Right lobe of liver (tissue), 6 donors: ENCODE measurements at regions not wholly inside any gene's neighbourhood (a gene's known extent, or its start where the extent isn't known, plus 50 kb on each side); places are given as distances from the start of the nearest gene placed in this dataset.

ENCODE experiments used
- ATAC-seq, 4 donors: fragments of 200-7000 bp; cut with Tn5 transposase; one replicate each; pipeline ENCODE4 v1.9.1; 2020; ENCODE audit warnings: mild to moderate bottlenecking in 4 of 4, moderate library complexity in 4 of 4
- DNase-seq, 3 donors: peaks; one replicate each; pipeline ENCODE4 v3.0.0-alpha.2; 2020
- H3K27ac ChIP-seq, 3 donors: fragments of 200-600 bp; one replicate each; pipeline ENCODE4 v1.8.0; 2022
- H3K27me3 ChIP-seq, 2 donors: fragments of 200-600 bp; one replicate each; pipeline ENCODE4 v1.8.0; 2022
- H3K36me3 ChIP-seq, 4 donors: fragments of 200-600 bp; sonication (generic) in 1 of 4; one replicate each; pipeline versions ENCODE4 v1.5.1 to v1.8.0; 2017 to 2022; ENCODE audit warnings: control low read depth in 1 of 4
- H3K4me1 ChIP-seq, 4 donors: fragments of 200-600 bp; sonication (generic) in 1 of 4; one replicate each; pipeline versions ENCODE4 v1.5.1 to v1.8.0; 2017 to 2022; ENCODE audit warnings: control low read depth in 1 of 4
- H3K4me3 ChIP-seq, 3 donors: fragments of 200-600 bp; one replicate each; pipeline ENCODE4 v1.8.0; 2022
- H3K9me3 ChIP-seq, 4 donors: fragments of 200-600 bp; sonication (generic) in 1 of 4; one replicate each; pipeline versions ENCODE4 v1.5.1 to v1.8.0; 2017 to 2022; ENCODE audit warnings: control low read depth in 1 of 4
- POLR2A ChIP-seq: fragments of 450-650 bp; IDR thresholded peaks from one replicate; pipeline ENCODE4 v1.6.1; 2017; ENCODE audit warnings: antibody characterized with exemption, mild to moderate bottlenecking
- WGBS: methylation state at CpG from one replicate; pipeline ENCODE4 v1.1.6; 2018; ENCODE audit warnings: low coverage, low lambda C conversion rate; ENCODE audit not compliant: insufficient coverage; ENCODE audit errors: missing lambda C conversion rate; 5-methylcytosine and 5-hydroxymethylcytosine counted together
- intact Hi-C, 2 donors: fragments of 100-400 bp; cut with DNase I; formaldehyde crosslinking; loops; one replicate each; pipeline versions ENCODE4 v1.11.2 to v1.14.1; 2022
- TF ChIP-seq, protein P1 (sequence below), 4 donors: fragments of 200-600 bp in 3 of 4; fragments of 450-650 bp in 1 of 4; IDR thresholded peaks; one replicate each; pipeline versions ENCODE4 v1.5.1 to v1.8.0; 2016 to 2022; ENCODE audit warnings: antibody characterized with exemption in 4 of 4, mild to moderate bottlenecking in 2 of 4
- donor health status: DM: no; HTN: yes; CAD: no.
- donor health status: DM: no; HTN: no; CAD: no.
- donor health status: DM: no; HTN: no; CAD: no.
- donor health status: DM: no; HTN: yes; CAD: no.
- donor health status: DM: no; HTN: yes; CAD: no.

GRCh38 chr13:73579574-73580274 lies 520.9 kb downstream of the KLF5 start:
- intact Hi-C loops: no loop called here

GRCh38 chr13:73578251-73578875 lies 519.6 kb downstream of the KLF5 start:
- 48% methylated on average over 6 of the region's 6 CpGs for WGBS
- no peak for DNase-seq

More at GRCh38 chr13:73579574-73580274, 520.9 kb downstream of the KLF5 start:
- Histone ChIP-seq H3K36me3 (no peaks in the 10 kb centered on the region), H3K27me3 (no peaks in the 10 kb centered on the region), H3K4me3 (no peak overlapping the region), H3K9me3 (no peaks in the 10 kb centered on the region), H3K27ac (no peak overlapping the region), H3K4me1 (peaks cover 0 to 4% (median 0%) of the 10 kb centered on the region in 4 donors)
- ATAC-seq (no peak), DNase-seq (no peak)
- WGBS: 72% methylated on average over 2 of the region's 2 CpGs
- TF ChIP-seq, protein P1, sequence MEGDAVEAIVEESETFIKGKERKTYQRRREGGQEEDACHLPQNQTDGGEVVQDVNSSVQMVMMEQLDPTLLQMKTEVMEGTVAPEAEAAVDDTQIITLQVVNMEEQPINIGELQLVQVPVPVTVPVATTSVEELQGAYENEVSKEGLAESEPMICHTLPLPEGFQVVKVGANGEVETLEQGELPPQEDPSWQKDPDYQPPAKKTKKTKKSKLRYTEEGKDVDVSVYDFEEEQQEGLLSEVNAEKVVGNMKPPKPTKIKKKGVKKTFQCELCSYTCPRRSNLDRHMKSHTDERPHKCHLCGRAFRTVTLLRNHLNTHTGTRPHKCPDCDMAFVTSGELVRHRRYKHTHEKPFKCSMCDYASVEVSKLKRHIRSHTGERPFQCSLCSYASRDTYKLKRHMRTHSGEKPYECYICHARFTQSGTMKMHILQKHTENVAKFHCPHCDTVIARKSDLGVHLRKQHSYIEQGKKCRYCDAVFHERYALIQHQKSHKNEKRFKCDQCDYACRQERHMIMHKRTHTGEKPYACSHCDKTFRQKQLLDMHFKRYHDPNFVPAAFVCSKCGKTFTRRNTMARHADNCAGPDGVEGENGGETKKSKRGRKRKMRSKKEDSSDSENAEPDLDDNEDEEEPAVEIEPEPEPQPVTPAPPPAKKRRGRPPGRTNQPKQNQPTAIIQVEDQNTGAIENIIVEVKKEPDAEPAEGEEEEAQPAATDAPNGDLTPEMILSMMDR (IDR thresholded peaks at IDR 0.05): no peak
- no peak for TF ChIP-seq POLR2A

GRCh38 chr13:73576291-73576690 lies 517.5 kb downstream of the KLF5 start:
- Histone ChIP-seq H3K27ac (no peak overlapping the region), H3K36me3 (no peaks in the 10 kb centered on the region), H3K27me3 (no peaks in the 10 kb centered on the region), H3K4me3 (no peak overlapping the region), H3K9me3 (no peaks in the 10 kb centered on the region), H3K4me1 (no peaks in the 10 kb centered on the region)
- no peak for DNase-seq
- WGBS: 77% methylated on average over 4 of the region's 4 CpGs
- no peak for TF ChIP-seq POLR2A
- TF ChIP-seq, protein P1 (IDR thresholded peaks at IDR 0.05): no peak
- intact Hi-C loops: no loop called here
- ATAC-seq: no peak

More at GRCh38 chr13:73578251-73578875, 519.6 kb downstream of the KLF5 start:
- Histone ChIP-seq H3K4me1 (peaks cover 0 to 4% (median 0%) of the 10 kb centered on the region in 4 donors), H3K4me3 (no peak overlapping the region), H3K27ac (no peak overlapping the region), H3K36me3 (no peaks in the 10 kb centered on the region), H3K27me3 (no peaks in the 10 kb centered on the region), H3K9me3 (no peaks in the 10 kb centered on the region)
- no peak for ATAC-seq
- no peak for TF ChIP-seq POLR2A
- TF ChIP-seq, protein P1 (IDR thresholded peaks at IDR 0.05): no peak
- intact Hi-C loops: no loop called here

DNA sequence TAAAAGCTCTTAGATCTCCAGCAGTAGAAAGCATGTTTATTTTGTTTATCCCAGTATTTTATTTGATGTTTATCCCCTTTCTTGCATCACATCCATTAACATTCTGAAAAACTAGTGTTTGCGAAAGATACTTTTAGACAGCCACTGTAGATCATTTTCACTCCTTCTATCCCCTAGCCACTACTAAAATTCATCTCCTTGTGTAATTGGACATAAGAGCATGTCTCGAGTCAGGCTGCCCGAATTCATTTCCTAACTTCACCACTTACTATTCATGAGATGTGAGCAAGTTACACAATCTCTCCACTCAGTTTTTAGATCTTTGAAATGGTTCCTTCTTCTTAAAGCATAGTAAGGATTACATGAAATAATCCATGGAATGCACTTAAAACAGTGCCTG lies 514.0 kb downstream of the KLF5 start:
- DNase-seq (no peak), ATAC-seq (no peak)
- 58% methylated on average over 3 of the region's 3 CpGs for WGBS
- H3K9me3 ChIP-seq: no peaks in the 10 kb centered on the region
- intact Hi-C loops: no loop called here
- no peaks in the 10 kb centered on the region for H3K36me3 ChIP-seq
- TF ChIP-seq, protein P1 (IDR thresholded peaks at IDR 0.05): no peak
- no peak for TF ChIP-seq POLR2A
- no peak overlapping the region for H3K27ac ChIP-seq
- H3K4me1 ChIP-seq: no peaks in the 10 kb centered on the region
- H3K27me3 ChIP-seq: no peaks in the 10 kb centered on the region
- no peak overlapping the region for H3K4me3 ChIP-seq
